SK-N-SH (cell line): ENCODE measurements at regions not wholly inside any gene's neighbourhood (a gene's known extent, or its start where the extent isn't known, plus 50 kb on each side); places are given as distances from the start of the nearest gene placed in this dataset.

Experiments
- CTCF ChIA-PET: fragments of 300-600, 350-600 bp; formaldehyde crosslinking; extraction: SDS; loops from one replicate; lab custom pipeline; 2021; lab: Yijun Ruan, JAX
- POLR2A ChIA-PET: fragments of 350-600 bp; sonication (Branson Sonifier 250); formaldehyde crosslinking; extraction: SDS; loops from one replicate; lab custom pipeline; 2020; ENCODE audit warnings: antibody characterized with exemption, inconsistent platforms; lab: Yijun Ruan, JAX
- DNase-seq: peaks from one replicate; pipeline ENCODE4 v3.0.0; 2012
- H2AFZ ChIP-seq: fragments of 200-600 bp; sonication (generic); 2 replicates; pipeline ENCODE4 v1.8.1; 2016; ENCODE audit warnings: antibody characterized with exemption, mild to moderate bottlenecking, low read depth
- H3F3A ChIP-seq: fragments of 200-600 bp; sonication (generic); replicated peaks from 2 replicates; pipeline ENCODE3; 2016; ENCODE audit warnings: antibody characterized with exemption, mild to moderate bottlenecking; ENCODE audit not compliant: insufficient read depth
- H3K27ac ChIP-seq, 2 experiments: fragments of 200-500 bp in 1 of 2; fragments of 200-600 bp in 1 of 2; sonication (Bioruptor generic) in 1 of 2; sonication (generic), shearing (Covaris generic) in 1 of 2; 2 replicates each; pipeline versions ENCODE4 v1.5.1 to v1.6.1; 2014 to 2016; ENCODE audit warnings: low read depth in 2 of 2, inconsistent platforms in 1 of 2, low read length in 1 of 2, mild to moderate bottlenecking in 1 of 2, mixed read lengths in 1 of 2
- H3K27me3 ChIP-seq: fragments of 200-600 bp; sonication (generic), shearing (Covaris generic); 2 replicates; pipeline ENCODE4 v1.6.1; 2016; ENCODE audit warnings: mixed run types; ENCODE audit not compliant: insufficient read depth
- H3K36me3 ChIP-seq, 2 experiments: fragments of 200-500 bp in 1 of 2; fragments of 200-600 bp in 1 of 2; sonication (Bioruptor generic) in 1 of 2; sonication (generic) in 1 of 2; replicated peaks in 1 of 2; 2 replicates each; pipeline versions ENCODE3 to v1.5.1; 2014 to 2016; ENCODE audit warnings: low read length in 1 of 2, mild to moderate bottlenecking in 1 of 2; ENCODE audit not compliant: insufficient read depth in 2 of 2, control insufficient read depth in 1 of 2
- H3K4me1 ChIP-seq, 2 experiments: fragments of 200-500 bp in 1 of 2; fragments of 200-600 bp in 1 of 2; sonication (Bioruptor generic) in 1 of 2; sonication (generic), shearing (Covaris generic) in 1 of 2; 2 replicates each; pipeline versions ENCODE4 v1.5.1 to v1.6.1; 2014 to 2016; ENCODE audit warnings: low read depth in 1 of 2, low read length in 1 of 2, mixed run types in 1 of 2; ENCODE audit not compliant: insufficient read depth in 2 of 2, control insufficient read depth in 1 of 2
- H3K4me2 ChIP-seq: fragments of 200-600 bp; sonication (generic), shearing (Covaris generic); 2 replicates; pipeline ENCODE4 v1.6.1; 2017; ENCODE audit warnings: mixed run types
- H3K4me3 ChIP-seq, 2 experiments: fragments of 200-500 bp in 1 of 2; fragments of 200-600 bp in 1 of 2; sonication (Bioruptor generic) in 1 of 2; sonication (generic), shearing (Covaris generic) in 1 of 2; 2 replicates each; pipeline versions ENCODE4 v1.5.1 to v1.8.1; 2014 to 2016; ENCODE audit warnings: low read depth in 2 of 2, inconsistent platforms in 1 of 2, low read length in 1 of 2, mild to moderate bottlenecking in 1 of 2, mixed read lengths in 1 of 2, moderate library complexity in 1 of 2
- H3K79me2 ChIP-seq: fragments of 200-600 bp; sonication (generic); 2 replicates; pipeline ENCODE4 v1.8.1; 2017; ENCODE audit warnings: mild to moderate bottlenecking; ENCODE audit not compliant: insufficient read depth
- H3K9ac ChIP-seq: fragments of 200-600 bp; sonication (generic); 2 replicates; pipeline ENCODE4 v1.6.1; 2017; ENCODE audit warnings: mixed run types
- H3K9me2 ChIP-seq: fragments of 200-600 bp; sonication (generic); 2 replicates; pipeline ENCODE4 v1.6.1; 2017; ENCODE audit warnings: mixed run types
- H3K9me3 ChIP-seq: fragments of 200-600 bp; sonication (generic); 2 replicates; pipeline ENCODE4 v1.6.1; 2017; ENCODE audit warnings: mixed run types, mild to moderate bottlenecking, moderate library complexity
- H4K20me1 ChIP-seq: fragments of 200-600 bp; sonication (generic); 2 replicates; pipeline ENCODE4 v1.6.1; 2017; ENCODE audit warnings: mild to moderate bottlenecking, mixed run types; ENCODE audit not compliant: insufficient read depth
- EP300 ChIP-seq, 2 experiments: IDR thresholded peaks; 2 replicates each; pipeline versions ENCODE4 v1.4.0 to v1.6.1; 2012; ENCODE audit warnings: borderline replicate concordance in 1 of 2, low read depth in 1 of 2, low read length in 1 of 2
- EZH2phosphoT487 ChIP-seq: fragments of 200-600 bp; sonication (generic); IDR thresholded peaks from 2 replicates; pipeline ENCODE4 v1.6.1; 2017; ENCODE audit warnings: low read depth, mixed run types, mild to moderate bottlenecking, antibody characterized with exemption, moderate library complexity, borderline replicate concordance
- FOXJ3 ChIP-seq: sonication (generic); formaldehyde crosslinking; IDR thresholded peaks from 2 replicates; pipeline ENCODE4 v1.5.1; 2020; ENCODE audit warnings: mild to moderate bottlenecking, missing genetic modification reagents
- GABPA ChIP-seq: IDR thresholded peaks from 2 replicates; pipeline ENCODE4 v1.4.0; 2012; ENCODE audit warnings: low read depth, mild to moderate bottlenecking
- NRF1 ChIP-seq: IDR thresholded peaks from 2 replicates; pipeline ENCODE4 v1.6.1; 2012; ENCODE audit warnings: low read depth, mild to moderate bottlenecking, low read length
- RXRA ChIP-seq: IDR thresholded peaks from 2 replicates; pipeline ENCODE4 v1.4.0; 2012; ENCODE audit warnings: low read depth, mild to moderate bottlenecking, borderline replicate concordance
- SMC3 ChIP-seq: IDR thresholded peaks from 2 replicates; pipeline ENCODE4 v1.6.1; 2012; ENCODE audit warnings: low read depth, low read length, improper control_type of control experiment
- TAF1 ChIP-seq: IDR thresholded peaks from 2 replicates; pipeline ENCODE4 v1.6.1; 2012; ENCODE audit warnings: low read depth, mild to moderate bottlenecking, low read length, moderate library complexity, borderline replicate concordance
- TCF12 ChIP-seq: IDR thresholded peaks from 2 replicates; pipeline ENCODE4 v1.4.0; 2012
- YY1 ChIP-seq: IDR thresholded peaks from 2 replicates; pipeline ENCODE4 v1.4.0; 2012; ENCODE audit warnings: low read depth, mild to moderate bottlenecking
- WGBS: methylation state at CpG from one replicate; pipeline ENCODE4 v1.1.6; 2017; ENCODE audit warnings: low lambda C conversion rate; 5-methylcytosine and 5-hydroxymethylcytosine counted together
- TF ChIP-seq, protein P1 (sequence below): fragments of 200-600 bp; sonication (generic); IDR thresholded peaks from 2 replicates; pipeline ENCODE4 v1.6.1; 2017; ENCODE audit warnings: antibody characterized with exemption, mild to moderate bottlenecking, moderate library complexity
- TF ChIP-seq, protein P2 (sequence below): IDR thresholded peaks from 2 replicates; pipeline ENCODE4 v1.4.0; 2012; ENCODE audit warnings: low read depth, borderline replicate concordance
- TF ChIP-seq, protein P3 (sequence below): IDR thresholded peaks from 2 replicates; pipeline ENCODE4 v1.6.1; 2012; ENCODE audit warnings: mild to moderate bottlenecking, low read depth, low read length, moderate library complexity
- TF ChIP-seq, protein P4 (sequence below): IDR thresholded peaks from 2 replicates; pipeline ENCODE4 v1.4.0; 2012; ENCODE audit warnings: low read depth
- TF ChIP-seq, protein P5 (sequence below): fragments of 150-350 bp; IDR thresholded peaks from 2 replicates; pipeline ENCODE4 v1.6.1; 2017; ENCODE audit warnings: antibody characterized with exemption, low read length, low read depth, borderline replicate concordance

DNA sequence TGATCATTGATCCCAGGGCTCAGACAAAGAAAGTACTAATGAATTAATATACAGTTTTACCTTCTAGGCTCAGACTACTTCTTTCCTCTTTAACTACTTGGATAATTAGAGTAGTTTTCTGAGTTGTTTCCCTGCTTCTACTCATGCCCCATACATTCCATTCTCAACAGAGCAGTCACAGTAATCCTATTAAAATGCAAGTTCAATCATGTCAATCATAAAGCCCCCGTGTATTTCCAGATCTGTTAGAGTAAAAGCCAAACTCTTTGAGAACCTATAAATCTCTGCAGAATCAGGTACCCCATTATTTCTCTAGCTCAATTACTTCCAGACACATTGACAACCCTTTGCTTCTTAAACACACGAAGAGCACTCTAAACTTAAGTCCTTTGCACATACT, 242.1 kb upstream of the PRMT6 start (continued):
- TF ChIP-seq YY1, result no peak
- TF ChIP-seq, all 33 proteins: peak for 0

DNA sequence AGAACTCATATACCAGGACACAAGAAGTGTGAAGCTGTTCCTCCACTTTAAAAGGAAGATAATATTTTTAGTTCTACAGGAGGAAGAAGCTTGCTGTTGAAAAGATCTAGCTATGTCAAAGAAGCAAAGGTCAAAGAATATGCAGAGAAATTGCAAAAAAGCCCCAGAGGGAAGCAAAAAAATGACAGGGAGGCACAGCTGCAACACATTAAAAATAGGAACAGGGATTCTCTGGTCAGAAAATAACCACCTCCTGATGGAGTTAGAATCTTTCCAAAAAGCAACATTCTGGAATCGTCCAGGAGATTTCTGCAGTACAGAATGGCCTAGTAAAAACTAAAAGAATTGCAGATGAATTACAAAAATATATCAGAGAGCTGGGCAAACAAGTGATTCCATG, 238.9 kb upstream of the PRMT6 start:
- 13% methylated on average over 1 of the region's 1 CpG for WGBS
- Histone ChIP-seq H3K27me3 (no peaks in the 10 kb centered on the region), H4K20me1 (no peaks in the 10 kb centered on the region), H3F3A (no peaks in the 10 kb centered on the region), H3K9me3 (no peaks in the 10 kb centered on the region), H3K36me3 (no peaks in the 10 kb centered on the region), H3K4me3 (no peak overlapping the region), H3K4me2 (no peak overlapping the region), H3K27ac (no peak overlapping the region; a peak in 1 of 4 replicates), H2AFZ (no peak overlapping the region), H3K9me2 (no peaks in the 10 kb centered on the region), H3K79me2 (no peaks in the 10 kb centered on the region), H3K4me1 (no peaks in the 10 kb centered on the region), H3K9ac (no peak overlapping the region)
- DNase-seq, result peak; percentile 12
- TF ChIP-seq NRF1, result no peak
- no peak for TF ChIP-seq TCF12
- TF ChIP-seq, protein P1, sequence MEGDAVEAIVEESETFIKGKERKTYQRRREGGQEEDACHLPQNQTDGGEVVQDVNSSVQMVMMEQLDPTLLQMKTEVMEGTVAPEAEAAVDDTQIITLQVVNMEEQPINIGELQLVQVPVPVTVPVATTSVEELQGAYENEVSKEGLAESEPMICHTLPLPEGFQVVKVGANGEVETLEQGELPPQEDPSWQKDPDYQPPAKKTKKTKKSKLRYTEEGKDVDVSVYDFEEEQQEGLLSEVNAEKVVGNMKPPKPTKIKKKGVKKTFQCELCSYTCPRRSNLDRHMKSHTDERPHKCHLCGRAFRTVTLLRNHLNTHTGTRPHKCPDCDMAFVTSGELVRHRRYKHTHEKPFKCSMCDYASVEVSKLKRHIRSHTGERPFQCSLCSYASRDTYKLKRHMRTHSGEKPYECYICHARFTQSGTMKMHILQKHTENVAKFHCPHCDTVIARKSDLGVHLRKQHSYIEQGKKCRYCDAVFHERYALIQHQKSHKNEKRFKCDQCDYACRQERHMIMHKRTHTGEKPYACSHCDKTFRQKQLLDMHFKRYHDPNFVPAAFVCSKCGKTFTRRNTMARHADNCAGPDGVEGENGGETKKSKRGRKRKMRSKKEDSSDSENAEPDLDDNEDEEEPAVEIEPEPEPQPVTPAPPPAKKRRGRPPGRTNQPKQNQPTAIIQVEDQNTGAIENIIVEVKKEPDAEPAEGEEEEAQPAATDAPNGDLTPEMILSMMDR, result no peak
- no peak for TF ChIP-seq RXRA
- TF ChIP-seq, protein P2, sequence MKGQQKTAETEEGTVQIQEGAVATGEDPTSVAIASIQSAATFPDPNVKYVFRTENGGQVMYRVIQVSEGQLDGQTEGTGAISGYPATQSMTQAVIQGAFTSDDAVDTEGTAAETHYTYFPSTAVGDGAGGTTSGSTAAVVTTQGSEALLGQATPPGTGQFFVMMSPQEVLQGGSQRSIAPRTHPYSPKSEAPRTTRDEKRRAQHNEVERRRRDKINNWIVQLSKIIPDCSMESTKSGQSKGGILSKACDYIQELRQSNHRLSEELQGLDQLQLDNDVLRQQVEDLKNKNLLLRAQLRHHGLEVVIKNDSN, result no peak
- TF ChIP-seq, protein P3, sequence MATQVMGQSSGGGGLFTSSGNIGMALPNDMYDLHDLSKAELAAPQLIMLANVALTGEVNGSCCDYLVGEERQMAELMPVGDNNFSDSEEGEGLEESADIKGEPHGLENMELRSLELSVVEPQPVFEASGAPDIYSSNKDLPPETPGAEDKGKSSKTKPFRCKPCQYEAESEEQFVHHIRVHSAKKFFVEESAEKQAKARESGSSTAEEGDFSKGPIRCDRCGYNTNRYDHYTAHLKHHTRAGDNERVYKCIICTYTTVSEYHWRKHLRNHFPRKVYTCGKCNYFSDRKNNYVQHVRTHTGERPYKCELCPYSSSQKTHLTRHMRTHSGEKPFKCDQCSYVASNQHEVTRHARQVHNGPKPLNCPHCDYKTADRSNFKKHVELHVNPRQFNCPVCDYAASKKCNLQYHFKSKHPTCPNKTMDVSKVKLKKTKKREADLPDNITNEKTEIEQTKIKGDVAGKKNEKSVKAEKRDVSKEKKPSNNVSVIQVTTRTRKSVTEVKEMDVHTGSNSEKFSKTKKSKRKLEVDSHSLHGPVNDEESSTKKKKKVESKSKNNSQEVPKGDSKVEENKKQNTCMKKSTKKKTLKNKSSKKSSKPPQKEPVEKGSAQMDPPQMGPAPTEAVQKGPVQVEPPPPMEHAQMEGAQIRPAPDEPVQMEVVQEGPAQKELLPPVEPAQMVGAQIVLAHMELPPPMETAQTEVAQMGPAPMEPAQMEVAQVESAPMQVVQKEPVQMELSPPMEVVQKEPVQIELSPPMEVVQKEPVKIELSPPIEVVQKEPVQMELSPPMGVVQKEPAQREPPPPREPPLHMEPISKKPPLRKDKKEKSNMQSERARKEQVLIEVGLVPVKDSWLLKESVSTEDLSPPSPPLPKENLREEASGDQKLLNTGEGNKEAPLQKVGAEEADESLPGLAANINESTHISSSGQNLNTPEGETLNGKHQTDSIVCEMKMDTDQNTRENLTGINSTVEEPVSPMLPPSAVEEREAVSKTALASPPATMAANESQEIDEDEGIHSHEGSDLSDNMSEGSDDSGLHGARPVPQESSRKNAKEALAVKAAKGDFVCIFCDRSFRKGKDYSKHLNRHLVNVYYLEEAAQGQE, result no peak
- TF ChIP-seq, protein P4, sequence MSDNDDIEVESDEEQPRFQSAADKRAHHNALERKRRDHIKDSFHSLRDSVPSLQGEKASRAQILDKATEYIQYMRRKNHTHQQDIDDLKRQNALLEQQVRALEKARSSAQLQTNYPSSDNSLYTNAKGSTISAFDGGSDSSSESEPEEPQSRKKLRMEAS, result no peak
- TF ChIP-seq TAF1, result no peak
- no peak for TF ChIP-seq FOXJ3
- no peak for TF ChIP-seq EZH2phosphoT487
- TF ChIP-seq, protein P5, sequence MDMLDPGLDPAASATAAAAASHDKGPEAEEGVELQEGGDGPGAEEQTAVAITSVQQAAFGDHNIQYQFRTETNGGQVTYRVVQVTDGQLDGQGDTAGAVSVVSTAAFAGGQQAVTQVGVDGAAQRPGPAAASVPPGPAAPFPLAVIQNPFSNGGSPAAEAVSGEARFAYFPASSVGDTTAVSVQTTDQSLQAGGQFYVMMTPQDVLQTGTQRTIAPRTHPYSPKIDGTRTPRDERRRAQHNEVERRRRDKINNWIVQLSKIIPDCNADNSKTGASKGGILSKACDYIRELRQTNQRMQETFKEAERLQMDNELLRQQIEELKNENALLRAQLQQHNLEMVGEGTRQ, result no peak
- no peak for TF ChIP-seq EP300 (IDR thresholded peaks at IDR 0.05; ENCODE audit: borderline replicate concordance in 1 of 2, low read depth in 1 of 2, low read length in 1 of 2)
- no peak for TF ChIP-seq GABPA
- TF ChIP-seq SMC3, result no peak
- POLR2A ChIA-PET, result no interaction called here
- CTCF ChIA-PET, result no interaction called here
